CD4-positive, alpha-beta T cell (primary cell): ENCODE measurements at regions not wholly inside any gene's neighbourhood (a gene's known extent, or its start where the extent isn't known, plus 50 kb on each side); places are given as distances from the start of the nearest gene placed in this dataset.

ENCODE experiments used
- ATAC-seq: fragments of 200-7000 bp; cut with Tn5 transposase; one replicate; pipeline ENCODE4 v1.10.0; 2022; ENCODE audit warnings: mild to moderate bottlenecking; ENCODE audit not compliant: poor library complexity
- CTCF ChIA-PET: fragments of 350-600 bp; sonication (Branson Sonifier 250); formaldehyde crosslinking; loops from one replicate; lab custom pipeline; 2021; ENCODE audit warnings: antibody characterized with exemption, inconsistent platforms; lab: Charles Lee
- POLR2A ChIA-PET: fragments of 350-600 bp; sonication (Branson Sonifier 250); formaldehyde crosslinking; loops from one replicate; lab custom pipeline; 2021; ENCODE audit warnings: antibody characterized with exemption, inconsistent platforms; lab: Charles Lee
- DNase-seq, 14 experiments: peaks; one replicate each; pipeline ENCODE4 v3.0.0-alpha.2; 2013 to 2020; ENCODE audit warnings: mixed read lengths in 2 of 14
- H3K27ac ChIP-seq, 2 donors: one replicate each; pipeline versions ENCODE4 v1.5.1 to v1.7.0; 2013; ENCODE audit warnings: low read length in 2 of 2, low read depth in 1 of 2, mild to moderate bottlenecking in 1 of 2
- H3K27me3 ChIP-seq, 2 experiments: 1 replicate in 1 of 2; 2 replicates in 1 of 2; pipeline versions ENCODE4 v1.6.1 to v1.7.0; 2013; ENCODE audit warnings: low read length in 2 of 2, control low read depth in 1 of 2, mild to moderate bottlenecking in 1 of 2, moderate library complexity in 1 of 2; ENCODE audit not compliant: insufficient read depth in 2 of 2, control insufficient read depth in 1 of 2
- H3K36me3 ChIP-seq: one replicate; pipeline ENCODE4 v1.6.1; 2013; ENCODE audit warnings: low read length, control low read depth; ENCODE audit not compliant: insufficient read depth
- H3K4me1 ChIP-seq: one replicate; pipeline ENCODE4 v1.6.1; 2013; ENCODE audit warnings: low read length, control low read depth; ENCODE audit not compliant: insufficient read depth
- H3K4me3 ChIP-seq: one replicate; pipeline ENCODE4 v1.5.1; 2013; ENCODE audit warnings: mild to moderate bottlenecking, low read length, moderate library complexity
- H3K9me3 ChIP-seq, 2 experiments: 1 replicate in 1 of 2; 2 replicates in 1 of 2; pipeline versions ENCODE4 v1.6.1 to v1.7.0; 2013; ENCODE audit warnings: low read length in 2 of 2, mild to moderate bottlenecking in 2 of 2, control low read depth in 1 of 2, moderate library complexity in 1 of 2; ENCODE audit not compliant: control insufficient read depth in 1 of 2, insufficient read depth in 1 of 2
- H3K27ac Mint-ChIP-seq: one replicate; pipeline ENCODE4 v1.8.0; 2020; ENCODE audit warnings: mixed read lengths
- H3K27me3 Mint-ChIP-seq: one replicate; pipeline ENCODE4 v1.8.0; 2021; ENCODE audit warnings: mixed read lengths
- H3K36me3 Mint-ChIP-seq: one replicate; pipeline ENCODE4 v1.8.0; 2021; ENCODE audit warnings: low read depth, mixed read lengths
- H3K4me1 Mint-ChIP-seq: one replicate; pipeline ENCODE4 v1.8.0; 2021; ENCODE audit warnings: low read depth, mixed read lengths
- H3K4me3 Mint-ChIP-seq: one replicate; pipeline ENCODE4 v1.8.0; 2020; ENCODE audit warnings: mild to moderate bottlenecking, mixed read lengths
- H3K9me3 Mint-ChIP-seq: one replicate; pipeline ENCODE4 v1.8.0; 2020; ENCODE audit warnings: mixed read lengths
- intact Hi-C, 2 experiments: fragments of 100-400 bp; cut with DNase I in 1 of 2; cut with micrococcal nuclease in 1 of 2; formaldehyde crosslinking; loops; one replicate each; pipeline versions ENCODE4 v1.15.1 to v1.9.0; 2023 to 2025; cut with DNase I, micrococcal nuclease
- TF ChIP-seq, protein P1 (sequence below): fragments of 200-600 bp; IDR thresholded peaks from one replicate; pipeline ENCODE4 v1.8.0; 2022; ENCODE audit warnings: antibody characterized with exemption, mild to moderate bottlenecking

DNA sequence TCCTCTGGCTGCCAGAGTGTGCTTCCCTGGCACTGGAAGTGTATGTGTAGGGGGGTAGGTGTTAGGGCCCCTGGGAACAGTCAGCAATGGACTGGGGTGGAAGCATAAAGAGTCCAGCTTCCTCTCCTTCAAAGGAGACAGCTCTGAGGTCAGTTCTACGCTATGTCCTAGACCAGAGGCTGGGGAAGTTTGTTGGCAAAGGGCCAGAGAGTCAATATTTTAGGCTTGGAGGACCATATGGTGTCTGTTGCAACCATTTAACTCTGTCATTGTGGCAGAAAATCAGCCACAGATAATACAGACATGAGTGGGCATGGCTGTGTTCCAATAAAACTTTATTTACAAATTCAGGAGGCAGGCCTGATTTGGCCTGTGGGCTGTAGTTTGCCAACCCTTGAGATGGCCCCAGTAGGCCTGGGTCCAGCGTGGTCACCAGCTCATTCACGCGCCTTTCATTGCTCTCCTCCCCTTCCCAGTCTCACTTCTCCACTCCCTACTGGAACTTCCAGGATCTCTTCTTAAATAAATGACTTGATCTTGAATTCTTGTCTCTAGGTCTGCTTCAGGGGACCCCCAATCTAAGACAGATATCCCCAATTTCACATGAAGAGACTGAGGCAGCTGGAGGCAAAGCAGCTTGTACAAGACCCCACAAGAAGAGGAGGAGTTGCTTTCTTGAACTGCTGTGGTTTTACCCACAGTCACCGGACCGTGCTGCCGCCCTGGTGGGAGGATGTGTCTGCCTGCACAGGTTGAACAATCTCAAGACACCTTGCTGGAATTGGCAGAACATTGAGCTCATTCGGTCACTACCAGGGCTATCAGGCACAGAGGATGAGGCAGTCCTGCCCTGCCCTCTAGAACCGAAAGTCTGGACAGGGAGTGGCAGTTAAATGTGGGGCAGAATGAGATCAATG, 162.4 kb upstream of the POU3F1 start:
- Histone ChIP-seq H3K27ac (no peak overlapping the region), H3K9me3 (peaks cover 0 to 13% of the 10 kb centered on the region in 2 experiments), H3K4me3 (no peak overlapping the region), H3K4me1 (no peaks in the 10 kb centered on the region), H3K36me3 (no peaks in the 10 kb centered on the region), H3K27me3 (peaks cover 4 to 7% of the 10 kb centered on the region in 2 experiments)
- peaks cover 31% of the 10 kb centered on the region for H3K27me3 Mint-ChIP-seq
- TF ChIP-seq, protein P1, sequence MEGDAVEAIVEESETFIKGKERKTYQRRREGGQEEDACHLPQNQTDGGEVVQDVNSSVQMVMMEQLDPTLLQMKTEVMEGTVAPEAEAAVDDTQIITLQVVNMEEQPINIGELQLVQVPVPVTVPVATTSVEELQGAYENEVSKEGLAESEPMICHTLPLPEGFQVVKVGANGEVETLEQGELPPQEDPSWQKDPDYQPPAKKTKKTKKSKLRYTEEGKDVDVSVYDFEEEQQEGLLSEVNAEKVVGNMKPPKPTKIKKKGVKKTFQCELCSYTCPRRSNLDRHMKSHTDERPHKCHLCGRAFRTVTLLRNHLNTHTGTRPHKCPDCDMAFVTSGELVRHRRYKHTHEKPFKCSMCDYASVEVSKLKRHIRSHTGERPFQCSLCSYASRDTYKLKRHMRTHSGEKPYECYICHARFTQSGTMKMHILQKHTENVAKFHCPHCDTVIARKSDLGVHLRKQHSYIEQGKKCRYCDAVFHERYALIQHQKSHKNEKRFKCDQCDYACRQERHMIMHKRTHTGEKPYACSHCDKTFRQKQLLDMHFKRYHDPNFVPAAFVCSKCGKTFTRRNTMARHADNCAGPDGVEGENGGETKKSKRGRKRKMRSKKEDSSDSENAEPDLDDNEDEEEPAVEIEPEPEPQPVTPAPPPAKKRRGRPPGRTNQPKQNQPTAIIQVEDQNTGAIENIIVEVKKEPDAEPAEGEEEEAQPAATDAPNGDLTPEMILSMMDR = no peak
- H3K4me1 Mint-ChIP-seq = peaks cover 6% of the 10 kb centered on the region
- no peaks in the 10 kb centered on the region for H3K36me3 Mint-ChIP-seq
- ChIA-PET POLR2A (no interaction called here), CTCF (no interaction called here)
- no peak for ATAC-seq
- no peak overlapping the region for H3K4me3 Mint-ChIP-seq
- DNase-seq = no peak
- no peak overlapping the region for H3K27ac Mint-ChIP-seq
- H3K9me3 Mint-ChIP-seq = no peaks in the 10 kb centered on the region
- intact Hi-C loops = no loop called here

DNA sequence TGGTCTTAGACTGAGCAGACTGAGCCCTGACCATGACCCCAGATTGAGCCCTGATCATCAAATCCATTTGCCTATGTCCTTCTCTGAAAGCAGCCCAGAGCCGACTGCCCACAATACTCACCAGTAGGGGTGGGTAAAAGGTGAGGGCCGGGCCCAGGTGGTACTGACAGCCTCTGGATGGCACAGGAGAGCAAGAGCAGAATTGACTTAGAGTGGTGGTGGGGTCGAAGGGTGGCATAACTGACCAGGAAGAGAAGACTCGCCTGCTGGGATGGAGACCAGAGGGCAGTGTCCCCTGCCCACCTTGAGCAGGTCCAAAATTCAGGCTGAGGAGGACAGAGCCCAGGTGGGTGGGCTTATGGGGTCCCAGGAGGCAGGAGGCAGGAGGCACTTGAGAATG, 161.3 kb upstream of the POU3F1 start:
- H3K9me3 ChIP-seq = peaks cover 0 to 9% of the 10 kb centered on the region in 2 experiments
- peaks cover 0 to 7% of the 10 kb centered on the region in 2 experiments for H3K27me3 ChIP-seq
- POLR2A ChIA-PET = no interaction called here
- no peak overlapping the region for H3K27ac Mint-ChIP-seq
- H3K4me3 ChIP-seq = no peak overlapping the region
- peaks cover 20% of the 10 kb centered on the region for H3K27me3 Mint-ChIP-seq
- no peaks in the 10 kb centered on the region for H3K36me3 ChIP-seq
- H3K4me1 Mint-ChIP-seq = no peaks in the 10 kb centered on the region
- H3K27ac ChIP-seq = no peak overlapping the region
- no peaks in the 10 kb centered on the region for H3K9me3 Mint-ChIP-seq
- CTCF ChIA-PET = no interaction called here
- TF ChIP-seq, protein P1 = no peak
- intact Hi-C loops = no loop called here
- ATAC-seq (no peak), DNase-seq (no peak)
- H3K36me3 Mint-ChIP-seq = no peaks in the 10 kb centered on the region
- H3K4me1 ChIP-seq = no peaks in the 10 kb centered on the region
- H3K4me3 Mint-ChIP-seq = no peak overlapping the region

DNA sequence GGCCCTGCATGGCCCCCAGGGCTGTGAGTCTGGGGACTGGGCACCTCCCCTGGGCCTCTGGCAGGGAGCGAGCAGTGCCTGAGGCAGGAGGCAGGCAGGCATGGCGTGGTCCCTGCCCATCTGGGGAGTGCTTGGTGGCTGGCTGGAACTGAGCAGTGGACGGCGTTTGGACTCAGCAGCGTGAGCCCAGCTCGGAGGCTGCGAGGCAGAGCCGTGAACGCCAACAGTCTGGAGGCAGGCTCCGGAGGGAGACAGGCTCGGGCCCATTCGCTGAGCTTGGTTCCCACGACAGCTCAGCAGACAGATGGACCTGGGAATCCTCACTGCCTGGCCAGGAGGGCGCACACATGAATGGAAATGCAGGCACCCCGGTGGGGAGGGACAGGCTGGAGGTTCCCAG, 160.7 kb upstream of the POU3F1 start:
- Mint-ChIP-seq H3K4me3 (no peak overlapping the region), H3K4me1 (no peaks in the 10 kb centered on the region), H3K27ac (no peak overlapping the region), H3K9me3 (no peaks in the 10 kb centered on the region), H3K36me3 (no peaks in the 10 kb centered on the region), H3K27me3 (peaks cover 14% of the 10 kb centered on the region)
- ChIA-PET CTCF (no interaction called here), POLR2A (no interaction called here)
- Histone ChIP-seq H3K36me3 (no peaks in the 10 kb centered on the region), H3K27me3 (peaks cover 0 to 3% of the 10 kb centered on the region in 2 experiments), H3K4me3 (no peak overlapping the region), H3K9me3 (peaks cover 0 to 9% of the 10 kb centered on the region in 2 experiments), H3K4me1 (no peaks in the 10 kb centered on the region), H3K27ac (no peak overlapping the region)
- ATAC-seq (no peak), DNase-seq (no peak)
- TF ChIP-seq, protein P1 = no peak
- intact Hi-C loops = no loop called here
